GM21825 (cell line): ENCODE measurements at regions not wholly inside any gene's neighbourhood (a gene's known extent, or its start where the extent isn't known, plus 50 kb on each side); places are given as distances from the start of the nearest gene placed in this dataset.
"Not testable (repeated sequence)": the region's sequence is repeated elsewhere in the genome, so short reads cannot be mapped to it uniquely, and the experiment has no call there.

Experiments
- ATAC-seq: cut with Tn5 transposase; IDR thresholded peaks from one replicate; pipeline ENCODE4 v1.9.1; 2021; ENCODE audit warnings: mild to moderate bottlenecking, moderate library complexity; ENCODE audit not compliant: unreplicated experiment

- no peak for ATAC-seq
Measured at GRCh38 chr1:208461680-208462079, 217.5 kb upstream of the PLXNA2 start.

GRCh38 chr1:208462761-208463160 lies 218.6 kb upstream of the PLXNA2 start:
- no peak for ATAC-seq

GRCh38 chr1:208465266-208465665 lies 221.1 kb upstream of the PLXNA2 start:
- ATAC-seq, result no peak

GRCh38 chr1:208465786-208466590 lies 221.8 kb upstream of the PLXNA2 start:
- no peak for ATAC-seq

- ATAC-seq, result no peak
Measured at GRCh38 chr1:208467151-208467780, 223.1 kb upstream of the PLXNA2 start.

- no peak for ATAC-seq
Measured at GRCh38 chr1:208475449-208475848, 231.3 kb upstream of the PLXNA2 start.

GRCh38 chr1:208475951-208476845 lies 232.0 kb upstream of the PLXNA2 start:
- ATAC-seq, result no peak

- ATAC-seq, result no peak
Measured at GRCh38 chr1:208476846-208477170, 232.6 kb upstream of the PLXNA2 start.

- ATAC-seq, result no peak
Measured at GRCh38 chr1:208479435-208479834, 235.3 kb upstream of the PLXNA2 start.

- no peak for ATAC-seq
Measured at GRCh38 chr1:208485512-208485911, 241.3 kb upstream of the PLXNA2 start.

- no peak for ATAC-seq
Measured at GRCh38 chr1:208486677-208487076, 242.5 kb upstream of the PLXNA2 start.

- not testable (repeated sequence) for ATAC-seq
Measured at GRCh38 chr1:208488432-208488831, 244.2 kb upstream of the PLXNA2 start.

- no peak for ATAC-seq
Measured at GRCh38 chr1:208496467-208497371, 252.5 kb upstream of the PLXNA2 start.

- ATAC-seq, result no peak
Measured at GRCh38 chr1:208497866-208498541, 253.8 kb upstream of the PLXNA2 start.

- ATAC-seq, result no peak
Measured at GRCh38 chr1:208499026-208499425, 254.8 kb upstream of the PLXNA2 start.

- no peak for ATAC-seq
Measured at GRCh38 chr1:208499601-208500000, 255.4 kb upstream of the PLXNA2 start.

GRCh38 chr1:208500375-208500774 lies 256.2 kb upstream of the PLXNA2 start:
- ATAC-seq, result no peak

- no peak for ATAC-seq
Measured at GRCh38 chr1:208501542-208501941, 257.4 kb upstream of the PLXNA2 start.

GRCh38 chr1:208503787-208504186 lies 259.6 kb upstream of the PLXNA2 start:
- no peak for ATAC-seq

GRCh38 chr1:208506812-208507211 lies 262.6 kb upstream of the PLXNA2 start:
- ATAC-seq, result no peak
